ENCODE measurements at regions not wholly inside any gene's neighbourhood (a gene's known extent, or its start where the extent isn't known, plus 50 kb on each side); places are given as distances from the start of the nearest gene placed in this dataset.

- TF ChIP-seq, protein P1, sequence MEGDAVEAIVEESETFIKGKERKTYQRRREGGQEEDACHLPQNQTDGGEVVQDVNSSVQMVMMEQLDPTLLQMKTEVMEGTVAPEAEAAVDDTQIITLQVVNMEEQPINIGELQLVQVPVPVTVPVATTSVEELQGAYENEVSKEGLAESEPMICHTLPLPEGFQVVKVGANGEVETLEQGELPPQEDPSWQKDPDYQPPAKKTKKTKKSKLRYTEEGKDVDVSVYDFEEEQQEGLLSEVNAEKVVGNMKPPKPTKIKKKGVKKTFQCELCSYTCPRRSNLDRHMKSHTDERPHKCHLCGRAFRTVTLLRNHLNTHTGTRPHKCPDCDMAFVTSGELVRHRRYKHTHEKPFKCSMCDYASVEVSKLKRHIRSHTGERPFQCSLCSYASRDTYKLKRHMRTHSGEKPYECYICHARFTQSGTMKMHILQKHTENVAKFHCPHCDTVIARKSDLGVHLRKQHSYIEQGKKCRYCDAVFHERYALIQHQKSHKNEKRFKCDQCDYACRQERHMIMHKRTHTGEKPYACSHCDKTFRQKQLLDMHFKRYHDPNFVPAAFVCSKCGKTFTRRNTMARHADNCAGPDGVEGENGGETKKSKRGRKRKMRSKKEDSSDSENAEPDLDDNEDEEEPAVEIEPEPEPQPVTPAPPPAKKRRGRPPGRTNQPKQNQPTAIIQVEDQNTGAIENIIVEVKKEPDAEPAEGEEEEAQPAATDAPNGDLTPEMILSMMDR (IDR thresholded peaks at IDR 0.05; ENCODE audit: extremely low read depth, low read depth, low read length), result no peak
- Histone ChIP-seq H3K4me3 (ENCODE audit: insufficient read depth, low read length) (no peak overlapping the region), H3K4me2 (ENCODE audit: insufficient read depth, low read length) (no peak overlapping the region), H3K36me3 (ENCODE audit: insufficient read depth, low read length) (no peaks in the 10 kb centered on the region), H3K4me1 (ENCODE audit: insufficient read depth, low read length) (no peaks in the 10 kb centered on the region), H3K27me3 (ENCODE audit: insufficient read depth, low read length) (peaks cover 11% of the 10 kb centered on the region), H3K9me3 (ENCODE audit: low read depth, low read length) (no peaks in the 10 kb centered on the region), H3K79me2 (ENCODE audit: insufficient read depth, low read length) (no peaks in the 10 kb centered on the region), H2AFZ (ENCODE audit: low read length) (no peak overlapping the region), H3K27ac (ENCODE audit: low read depth, low read length) (no peak overlapping the region), H4K20me1 (ENCODE audit: insufficient read depth, low read length) (no peaks in the 10 kb centered on the region)
- no peak for DNase-seq (ENCODE audit: insufficient read length, low spot score, missing footprints)
Measured at GRCh38 chr2:118473241-118473640, 374.2 kb downstream of the EN1 start.

- no peak for DNase-seq (ENCODE audit: insufficient read length, low spot score, missing footprints)
- Histone ChIP-seq H3K79me2 (ENCODE audit: insufficient read depth, low read length) (no peaks in the 10 kb centered on the region), H3K27ac (ENCODE audit: low read depth, low read length) (no peak overlapping the region), H3K36me3 (ENCODE audit: insufficient read depth, low read length) (no peaks in the 10 kb centered on the region), H3K4me3 (ENCODE audit: insufficient read depth, low read length) (no peak overlapping the region), H4K20me1 (ENCODE audit: insufficient read depth, low read length) (no peaks in the 10 kb centered on the region), H3K4me1 (ENCODE audit: insufficient read depth, low read length) (no peaks in the 10 kb centered on the region), H3K4me2 (ENCODE audit: insufficient read depth, low read length) (no peak overlapping the region), H3K9me3 (ENCODE audit: low read depth, low read length) (no peaks in the 10 kb centered on the region), H2AFZ (ENCODE audit: low read length) (no peak overlapping the region), H3K27me3 (ENCODE audit: insufficient read depth, low read length) (peaks cover 7% of the 10 kb centered on the region)
- TF ChIP-seq, protein P1 (IDR thresholded peaks at IDR 0.05; ENCODE audit: extremely low read depth, low read depth, low read length), result no peak
Measured at GRCh38 chr2:118470297-118470696, 377.2 kb downstream of the EN1 start.

- TF ChIP-seq, protein P1 (IDR thresholded peaks at IDR 0.05; ENCODE audit: extremely low read depth, low read depth, low read length), result no peak
- H3K79me2 ChIP-seq (ENCODE audit: insufficient read depth, low read length), result no peaks in the 10 kb centered on the region
Measured at GRCh38 chr2:118469103-118469502, 378.3 kb downstream of the EN1 start.

DNA sequence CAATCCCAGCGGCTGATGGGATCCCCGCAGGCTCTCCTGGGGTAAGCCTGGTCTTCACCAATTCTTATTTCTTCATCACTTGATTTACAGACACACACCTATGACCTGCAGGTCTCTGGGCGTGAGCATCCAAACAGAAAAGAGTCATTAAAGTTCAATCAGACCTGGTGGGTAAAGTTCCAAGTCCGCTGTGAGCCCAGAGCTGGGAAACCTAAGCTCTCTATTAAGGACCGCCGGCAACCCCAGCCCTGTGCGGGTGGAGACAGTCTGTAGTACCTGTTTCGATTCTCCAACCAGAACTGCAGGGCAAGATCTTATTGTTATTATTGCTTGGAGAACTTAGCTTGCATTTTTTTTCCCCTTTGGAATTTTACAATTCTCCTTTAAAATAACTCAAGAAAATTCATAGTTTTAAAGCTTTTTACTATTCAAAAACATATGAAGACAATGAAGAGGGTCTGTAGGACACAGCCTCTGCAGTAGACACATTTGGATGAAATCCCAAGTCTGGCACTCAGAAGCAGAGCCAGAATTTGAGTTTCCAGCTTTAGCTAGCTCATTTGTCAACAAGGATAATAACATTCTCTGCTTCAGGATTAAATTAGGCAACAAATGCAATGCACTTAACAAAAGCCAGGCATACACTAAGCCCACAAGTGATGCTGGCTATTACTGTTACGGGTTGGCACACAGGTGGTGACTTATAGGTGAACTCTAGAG is 376.4 kb downstream of the INSIG2 start:
- no peak overlapping the region for H3K4me3 ChIP-seq (ENCODE audit: insufficient read depth, low read length)
- no peaks in the 10 kb centered on the region for H3K36me3 ChIP-seq (ENCODE audit: insufficient read depth, low read length)
- TF ChIP-seq, protein P1 (IDR thresholded peaks at IDR 0.05; ENCODE audit: extremely low read depth, low read depth, low read length), result no peak
- H3K4me2 ChIP-seq (ENCODE audit: insufficient read depth, low read length), result no peak overlapping the region
- no peaks in the 10 kb centered on the region for H3K4me1 ChIP-seq (ENCODE audit: insufficient read depth, low read length)
- no peaks in the 10 kb centered on the region for H3K9me3 ChIP-seq (ENCODE audit: low read depth, low read length)
- no peak for DNase-seq (ENCODE audit: insufficient read length, low spot score, missing footprints)
- H2AFZ ChIP-seq (ENCODE audit: low read length), result no peak overlapping the region
- H4K20me1 ChIP-seq (ENCODE audit: insufficient read depth, low read length), result no peaks in the 10 kb centered on the region
- no peaks in the 10 kb centered on the region for H3K79me2 ChIP-seq (ENCODE audit: insufficient read depth, low read length)
- H3K27me3 ChIP-seq (ENCODE audit: insufficient read depth, low read length), result peaks cover 5% of the 10 kb centered on the region
- H3K27ac ChIP-seq (ENCODE audit: low read depth, low read length), result no peak overlapping the region

More at GRCh38 chr2:118469103-118469502, 378.3 kb downstream of the EN1 start:
- Histone ChIP-seq H3K4me3 (ENCODE audit: insufficient read depth, low read length) (no peak overlapping the region), H4K20me1 (ENCODE audit: insufficient read depth, low read length) (no peaks in the 10 kb centered on the region), H3K9me3 (ENCODE audit: low read depth, low read length) (no peaks in the 10 kb centered on the region), H3K27me3 (ENCODE audit: insufficient read depth, low read length) (peaks cover 7% of the 10 kb centered on the region), H3K4me1 (ENCODE audit: insufficient read depth, low read length) (no peaks in the 10 kb centered on the region), H2AFZ (ENCODE audit: low read length) (no peak overlapping the region), H3K27ac (ENCODE audit: low read depth, low read length) (no peak overlapping the region), H3K36me3 (ENCODE audit: insufficient read depth, low read length) (no peaks in the 10 kb centered on the region), H3K4me2 (ENCODE audit: insufficient read depth, low read length) (no peak overlapping the region)
- no peak for DNase-seq (ENCODE audit: insufficient read length, low spot score, missing footprints)
